GM23338 (cell line): ENCODE measurements at regions not wholly inside any gene's neighbourhood (a gene's known extent, or its start where the extent isn't known, plus 50 kb on each side); places are given as distances from the start of the nearest gene placed in this dataset.

ENCODE experiments used
- ATAC-seq: fragments of 200-7000 bp; cut with Tn5 transposase; 3 replicates; pipeline ENCODE4 v1.9.1; 2020
- DNase-seq: peaks from one replicate; pipeline ENCODE4 v3.0.0-alpha.2; 2015; ENCODE audit warnings: low spot score
- H2AFZ ChIP-seq: fragments of 200-600 bp; sonication (generic); 2 replicates; pipeline ENCODE4 v1.8.0; 2016; ENCODE audit warnings: antibody characterized with exemption, mild to moderate bottlenecking, moderate library complexity
- H3F3A ChIP-seq: fragments of 200-600 bp; sonication (generic); replicated peaks from 2 replicates; pipeline ENCODE4 v1.8.0; 2017; ENCODE audit warnings: antibody characterized with exemption, mixed run types, low read depth
- H3K27ac ChIP-seq: fragments of 200-600 bp; sonication (generic); 2 replicates; pipeline ENCODE4 v1.6.1; 2016; ENCODE audit warnings: low read depth
- H3K27me3 ChIP-seq: fragments of 200-600 bp; sonication (generic); 2 replicates; pipeline ENCODE4 v1.8.0; 2016; ENCODE audit warnings: mild to moderate bottlenecking, mixed run types, moderate library complexity; ENCODE audit not compliant: insufficient read depth
- H3K36me3 ChIP-seq: fragments of 200-600 bp; sonication (generic); 2 replicates; pipeline ENCODE4 v1.8.0; 2016; ENCODE audit warnings: mild to moderate bottlenecking; ENCODE audit not compliant: insufficient read depth
- H3K4me1 ChIP-seq: fragments of 200-600 bp; sonication (generic); 2 replicates; pipeline ENCODE4 v1.8.0; 2016; ENCODE audit warnings: mild to moderate bottlenecking, moderate library complexity; ENCODE audit not compliant: insufficient read depth
- H3K4me2 ChIP-seq: fragments of 200-600 bp; sonication (generic); 2 replicates; pipeline ENCODE4 v1.7.1; 2017; ENCODE audit warnings: mixed run types
- H3K4me3 ChIP-seq: fragments of 200-600 bp; sonication (generic); 2 replicates; pipeline ENCODE4 v1.6.1; 2016; ENCODE audit warnings: mixed run types
- H3K79me2 ChIP-seq: fragments of 200-600 bp; sonication (generic); replicated peaks from 2 replicates; pipeline ENCODE4 v1.8.0; 2017; ENCODE audit warnings: mild to moderate bottlenecking; ENCODE audit not compliant: insufficient read depth
- H3K9me2 ChIP-seq: fragments of 200-600 bp; sonication (generic); 2 replicates; pipeline ENCODE4 v1.8.0; 2017; ENCODE audit not compliant: insufficient read depth
- H4K20me1 ChIP-seq: fragments of 200-600 bp; sonication (generic); replicated peaks from 2 replicates; pipeline ENCODE4 v1.8.0; 2017; ENCODE audit warnings: mild to moderate bottlenecking; ENCODE audit not compliant: insufficient read depth
- H3K27ac Mint-ChIP-seq: 2 replicates; pipeline ENCODE4 v1.8.0; 2020; ENCODE audit warnings: inconsistent platforms, mild to moderate bottlenecking, moderate library complexity, mixed read lengths
- H3K27me3 Mint-ChIP-seq: 3 replicates; pipeline ENCODE4 v1.8.0; 2022; ENCODE audit warnings: low read depth, mild to moderate bottlenecking, moderate library complexity, mixed read lengths, inconsistent platforms; ENCODE audit not compliant: insufficient read depth, poor library complexity
- H3K36me3 Mint-ChIP-seq: 3 replicates; pipeline ENCODE4 v1.8.0; 2021; ENCODE audit warnings: low read depth, mild to moderate bottlenecking, inconsistent platforms, moderate library complexity, mixed read lengths
- H3K4me1 Mint-ChIP-seq: 3 replicates; pipeline ENCODE4 v1.8.0; 2020; ENCODE audit warnings: mild to moderate bottlenecking, inconsistent platforms, mixed read lengths
- H3K4me3 Mint-ChIP-seq: 3 replicates; pipeline ENCODE4 v1.8.0; 2021; ENCODE audit warnings: moderate library complexity, mild to moderate bottlenecking, inconsistent platforms, mixed read lengths
- H3K9me3 Mint-ChIP-seq: 3 replicates; pipeline ENCODE4 v1.8.0; 2020; ENCODE audit warnings: moderate library complexity, mild to moderate bottlenecking, inconsistent platforms, mixed read lengths
- EZH2 ChIP-seq: fragments of 200-600 bp; sonication (generic); IDR thresholded peaks from one replicate; pipeline ENCODE4 v1.8.0; 2017; ENCODE audit warnings: antibody characterized with exemption, mild to moderate bottlenecking, low read depth; ENCODE audit not compliant: unreplicated experiment
- EZH2phosphoT487 ChIP-seq: fragments of 200-600 bp; sonication (generic); IDR thresholded peaks from one replicate; pipeline ENCODE4 v1.8.1; 2018; ENCODE audit warnings: antibody characterized with exemption; ENCODE audit not compliant: unreplicated experiment
- JUNB ChIP-seq: IDR thresholded peaks from one replicate; pipeline ENCODE4 v1.6.1; 2016; ENCODE audit warnings: antibody characterized with exemption; ENCODE audit not compliant: unreplicated experiment
- NANOG ChIP-seq: IDR thresholded peaks from 2 replicates; pipeline ENCODE4 v1.6.1; 2016; ENCODE audit warnings: antibody characterized with exemption, borderline replicate concordance
- POLR2AphosphoS5 ChIP-seq: IDR thresholded peaks from 2 replicates; pipeline ENCODE4 v1.6.1; 2016; ENCODE audit warnings: antibody characterized with exemption, low read depth
- ZNF114 ChIP-seq: fragments of 250-450 bp; sonication (Bioruptor Pico); IDR thresholded peaks from 2 replicates; pipeline ENCODE4 v1.5.0; 2020; ENCODE audit warnings: mild to moderate bottlenecking, moderate library complexity
- ZNF331 ChIP-seq: fragments of 250-450 bp; sonication (Bioruptor Pico); IDR thresholded peaks from 2 replicates; pipeline ENCODE4 v1.5.0; 2020; ENCODE audit warnings: low read depth, mild to moderate bottlenecking, moderate library complexity
- TF ChIP-seq, protein P1 (sequence below), 2 experiments: fragments of 200-600 bp in 1 of 2; sonication (generic) in 1 of 2; conservative IDR thresholded peaks; 2 replicates each; pipeline versions ENCODE4 v1.5.1 to v1.6.1; 2016 to 2017; ENCODE audit warnings: antibody characterized with exemption in 2 of 2, low read depth in 2 of 2, mild to moderate bottlenecking in 2 of 2, moderate library complexity in 1 of 2
- TF ChIP-seq, protein P2 (sequence below): IDR thresholded peaks from 2 replicates; pipeline ENCODE4 v1.6.1; 2016; ENCODE audit warnings: antibody characterized with exemption
- TF ChIP-seq, protein P3 (sequence below): IDR thresholded peaks from one replicate; pipeline ENCODE4 v1.6.1; 2018; ENCODE audit warnings: antibody characterized with exemption; ENCODE audit not compliant: unreplicated experiment

DNA sequence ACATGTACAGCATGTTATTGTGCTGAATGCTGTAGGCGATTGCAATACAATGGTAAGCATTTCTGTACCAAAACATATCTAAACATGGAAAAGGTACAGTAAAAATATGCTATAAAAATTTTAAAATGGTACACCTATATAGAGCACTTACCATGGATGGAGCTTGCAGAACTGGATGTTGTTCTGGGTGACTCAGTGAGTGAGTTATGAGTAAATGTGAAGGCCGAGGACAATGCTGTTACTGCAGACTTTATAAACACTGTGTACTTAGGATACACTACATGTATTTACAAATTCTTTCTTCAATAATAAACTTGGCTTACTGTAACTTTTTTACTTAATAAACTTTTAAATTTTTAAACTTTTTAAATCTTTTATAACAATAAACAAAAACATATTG, 473.4 kb upstream of the UBE2E3 start:
- Histone ChIP-seq H3K9me2 (no peaks in the 10 kb centered on the region), H3K36me3 (no peaks in the 10 kb centered on the region), H4K20me1 (no peaks in the 10 kb centered on the region), H3K4me1 (no peaks in the 10 kb centered on the region), H3K27ac (no peak overlapping the region), H3K4me2 (no peak overlapping the region), H3F3A (no peaks in the 10 kb centered on the region), H3K27me3 (no peaks in the 10 kb centered on the region), H3K4me3 (no peak overlapping the region), H2AFZ (no peak overlapping the region), H3K79me2 (no peaks in the 10 kb centered on the region)
- Mint-ChIP-seq H3K4me3 (no peak overlapping the region), H3K27ac (no peak overlapping the region), H3K36me3 (no peaks in the 10 kb centered on the region), H3K9me3 (no peaks in the 10 kb centered on the region), H3K27me3 (no peaks in the 10 kb centered on the region), H3K4me1 (no peaks in the 10 kb centered on the region; the same call in 2 of the 3 replicates)
- TF ChIP-seq EZH2, result no peak
- TF ChIP-seq, protein P1, sequence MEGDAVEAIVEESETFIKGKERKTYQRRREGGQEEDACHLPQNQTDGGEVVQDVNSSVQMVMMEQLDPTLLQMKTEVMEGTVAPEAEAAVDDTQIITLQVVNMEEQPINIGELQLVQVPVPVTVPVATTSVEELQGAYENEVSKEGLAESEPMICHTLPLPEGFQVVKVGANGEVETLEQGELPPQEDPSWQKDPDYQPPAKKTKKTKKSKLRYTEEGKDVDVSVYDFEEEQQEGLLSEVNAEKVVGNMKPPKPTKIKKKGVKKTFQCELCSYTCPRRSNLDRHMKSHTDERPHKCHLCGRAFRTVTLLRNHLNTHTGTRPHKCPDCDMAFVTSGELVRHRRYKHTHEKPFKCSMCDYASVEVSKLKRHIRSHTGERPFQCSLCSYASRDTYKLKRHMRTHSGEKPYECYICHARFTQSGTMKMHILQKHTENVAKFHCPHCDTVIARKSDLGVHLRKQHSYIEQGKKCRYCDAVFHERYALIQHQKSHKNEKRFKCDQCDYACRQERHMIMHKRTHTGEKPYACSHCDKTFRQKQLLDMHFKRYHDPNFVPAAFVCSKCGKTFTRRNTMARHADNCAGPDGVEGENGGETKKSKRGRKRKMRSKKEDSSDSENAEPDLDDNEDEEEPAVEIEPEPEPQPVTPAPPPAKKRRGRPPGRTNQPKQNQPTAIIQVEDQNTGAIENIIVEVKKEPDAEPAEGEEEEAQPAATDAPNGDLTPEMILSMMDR (conservative IDR thresholded peaks at IDR 0.05; ENCODE audit: low read depth in 2 of 2), result no peak
- TF ChIP-seq ZNF331, result no peak
- TF ChIP-seq JUNB, result no peak
- no peak for TF ChIP-seq POLR2AphosphoS5
- TF ChIP-seq EZH2phosphoT487, result no peak
- DNase-seq (no peak), ATAC-seq (no peak)

DNA sequence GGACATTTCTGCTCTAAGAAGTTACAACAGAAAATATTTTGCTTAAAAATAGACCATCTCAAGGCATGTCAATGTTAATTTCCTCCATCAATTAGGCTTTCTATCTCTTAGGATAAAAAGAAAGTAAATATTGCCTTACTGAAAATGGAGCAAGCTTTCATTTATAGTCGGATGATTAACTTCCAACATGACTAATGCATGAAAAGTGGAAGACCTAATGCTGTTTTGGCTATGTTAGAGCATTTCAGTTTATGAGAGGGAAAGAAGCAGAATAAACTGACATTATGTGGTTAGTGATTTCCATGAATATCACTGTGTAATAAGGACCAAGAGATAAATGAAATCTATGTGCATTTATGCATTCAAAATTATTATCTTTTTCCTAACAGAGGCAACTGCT, 475.2 kb upstream of the UBE2E3 start:
- Histone ChIP-seq H3K27me3 (no peaks in the 10 kb centered on the region), H3K9me2 (no peaks in the 10 kb centered on the region), H3K79me2 (no peaks in the 10 kb centered on the region), H3K4me3 (no peak overlapping the region), H3K4me1 (no peaks in the 10 kb centered on the region), H3K27ac (no peak overlapping the region), H3K36me3 (no peaks in the 10 kb centered on the region), H3K4me2 (no peak overlapping the region), H4K20me1 (no peaks in the 10 kb centered on the region), H3F3A (no peaks in the 10 kb centered on the region), H2AFZ (no peak overlapping the region)
- DNase-seq, result no peak
- H3K36me3 Mint-ChIP-seq, result no peaks in the 10 kb centered on the region
- ATAC-seq, result no peak
- no peaks in the 10 kb centered on the region; the same call in 2 of the 3 replicates for H3K4me1 Mint-ChIP-seq
- no peak overlapping the region for H3K4me3 Mint-ChIP-seq
- H3K9me3 Mint-ChIP-seq, result no peaks in the 10 kb centered on the region
- no peaks in the 10 kb centered on the region for H3K27me3 Mint-ChIP-seq
- no peak overlapping the region for H3K27ac Mint-ChIP-seq
- TF ChIP-seq, protein P2, sequence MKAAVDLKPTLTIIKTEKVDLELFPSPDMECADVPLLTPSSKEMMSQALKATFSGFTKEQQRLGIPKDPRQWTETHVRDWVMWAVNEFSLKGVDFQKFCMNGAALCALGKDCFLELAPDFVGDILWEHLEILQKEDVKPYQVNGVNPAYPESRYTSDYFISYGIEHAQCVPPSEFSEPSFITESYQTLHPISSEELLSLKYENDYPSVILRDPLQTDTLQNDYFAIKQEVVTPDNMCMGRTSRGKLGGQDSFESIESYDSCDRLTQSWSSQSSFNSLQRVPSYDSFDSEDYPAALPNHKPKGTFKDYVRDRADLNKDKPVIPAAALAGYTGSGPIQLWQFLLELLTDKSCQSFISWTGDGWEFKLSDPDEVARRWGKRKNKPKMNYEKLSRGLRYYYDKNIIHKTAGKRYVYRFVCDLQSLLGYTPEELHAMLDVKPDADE, result no peak
- no peak for TF ChIP-seq ZNF114
- no peak for TF ChIP-seq EZH2phosphoT487
- no peak for TF ChIP-seq NANOG
- TF ChIP-seq, protein P1 (conservative IDR thresholded peaks at IDR 0.05; ENCODE audit: low read depth in 2 of 2), result no peak
- no peak for TF ChIP-seq POLR2AphosphoS5
- no peak for TF ChIP-seq EZH2
- TF ChIP-seq, protein P3, sequence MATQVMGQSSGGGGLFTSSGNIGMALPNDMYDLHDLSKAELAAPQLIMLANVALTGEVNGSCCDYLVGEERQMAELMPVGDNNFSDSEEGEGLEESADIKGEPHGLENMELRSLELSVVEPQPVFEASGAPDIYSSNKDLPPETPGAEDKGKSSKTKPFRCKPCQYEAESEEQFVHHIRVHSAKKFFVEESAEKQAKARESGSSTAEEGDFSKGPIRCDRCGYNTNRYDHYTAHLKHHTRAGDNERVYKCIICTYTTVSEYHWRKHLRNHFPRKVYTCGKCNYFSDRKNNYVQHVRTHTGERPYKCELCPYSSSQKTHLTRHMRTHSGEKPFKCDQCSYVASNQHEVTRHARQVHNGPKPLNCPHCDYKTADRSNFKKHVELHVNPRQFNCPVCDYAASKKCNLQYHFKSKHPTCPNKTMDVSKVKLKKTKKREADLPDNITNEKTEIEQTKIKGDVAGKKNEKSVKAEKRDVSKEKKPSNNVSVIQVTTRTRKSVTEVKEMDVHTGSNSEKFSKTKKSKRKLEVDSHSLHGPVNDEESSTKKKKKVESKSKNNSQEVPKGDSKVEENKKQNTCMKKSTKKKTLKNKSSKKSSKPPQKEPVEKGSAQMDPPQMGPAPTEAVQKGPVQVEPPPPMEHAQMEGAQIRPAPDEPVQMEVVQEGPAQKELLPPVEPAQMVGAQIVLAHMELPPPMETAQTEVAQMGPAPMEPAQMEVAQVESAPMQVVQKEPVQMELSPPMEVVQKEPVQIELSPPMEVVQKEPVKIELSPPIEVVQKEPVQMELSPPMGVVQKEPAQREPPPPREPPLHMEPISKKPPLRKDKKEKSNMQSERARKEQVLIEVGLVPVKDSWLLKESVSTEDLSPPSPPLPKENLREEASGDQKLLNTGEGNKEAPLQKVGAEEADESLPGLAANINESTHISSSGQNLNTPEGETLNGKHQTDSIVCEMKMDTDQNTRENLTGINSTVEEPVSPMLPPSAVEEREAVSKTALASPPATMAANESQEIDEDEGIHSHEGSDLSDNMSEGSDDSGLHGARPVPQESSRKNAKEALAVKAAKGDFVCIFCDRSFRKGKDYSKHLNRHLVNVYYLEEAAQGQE, result no peak
- TF ChIP-seq ZNF331, result no peak
- no peak for TF ChIP-seq JUNB
